Non-pigmented ciliary epithelial cell (primary cell): ENCODE measurements at regions not wholly inside any gene's neighbourhood (a gene's known extent, or its start where the extent isn't known, plus 50 kb on each side); places are given as distances from the start of the nearest gene placed in this dataset.
A peak's percentile ranks its signal among the peaks of the same experiment; 100 is the strongest.
"Not testable (repeated sequence)": the region's sequence is repeated elsewhere in the genome, so short reads cannot be mapped to it uniquely, and the experiment has no call there.

Experiments
- DNase-seq: peaks from one replicate; pipeline ENCODE4 v3.0.0-alpha.2; 2010; ENCODE audit warnings: low read depth

- DNase-seq: not testable (repeated sequence)
Measured at GRCh38 chr4:10388146-10388545, 69.1 kb downstream of the ZNF518B start.

- DNase-seq: no peak
Measured at GRCh38 chr4:10385994-10386394, 71.2 kb downstream of the ZNF518B start.

DNA sequence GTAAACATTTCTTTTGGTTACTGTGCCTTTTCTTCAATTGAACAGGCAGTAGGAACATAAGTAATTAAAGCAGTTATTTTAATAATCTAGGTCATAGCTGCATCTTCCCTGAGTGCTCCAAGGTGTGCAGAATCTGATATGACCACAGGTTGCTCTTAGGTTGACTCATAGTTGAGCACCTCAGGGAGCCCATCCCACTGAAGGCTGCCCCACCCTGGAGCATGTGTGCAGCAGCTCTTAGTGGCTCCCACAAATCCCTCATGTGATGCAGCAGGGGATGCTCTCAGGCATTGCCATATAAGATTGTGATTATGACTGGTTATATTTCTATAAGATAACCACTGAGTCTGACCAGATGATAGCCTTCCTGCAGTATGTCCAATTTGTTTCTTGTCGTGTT, 72.3 kb downstream of the ZNF518B start:
- DNase-seq: no peak

GRCh38 chr4:10383417-10383816, 73.8 kb downstream of the ZNF518B start:
- DNase-seq: no peak

DNA sequence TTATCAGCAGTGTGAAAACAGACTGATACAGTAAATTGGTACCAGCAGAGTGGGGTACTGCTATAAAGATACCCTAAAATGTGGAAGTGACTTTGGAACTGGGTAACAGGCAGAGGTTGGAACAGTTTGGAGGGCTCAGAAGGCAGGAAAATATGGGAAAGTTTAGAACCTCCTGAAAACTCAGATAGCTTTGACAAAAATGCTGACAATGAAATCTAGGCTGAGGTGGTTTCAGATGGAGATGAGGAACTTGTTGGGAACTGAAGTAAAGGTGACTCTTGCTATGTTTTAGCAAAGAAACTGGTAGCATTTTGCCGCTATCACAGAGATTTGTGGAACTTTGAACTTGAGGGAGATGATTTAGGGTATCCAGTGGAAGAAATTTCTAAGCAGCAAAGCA, 75.1 kb downstream of the ZNF518B start:
- not testable (repeated sequence) for DNase-seq

DNA sequence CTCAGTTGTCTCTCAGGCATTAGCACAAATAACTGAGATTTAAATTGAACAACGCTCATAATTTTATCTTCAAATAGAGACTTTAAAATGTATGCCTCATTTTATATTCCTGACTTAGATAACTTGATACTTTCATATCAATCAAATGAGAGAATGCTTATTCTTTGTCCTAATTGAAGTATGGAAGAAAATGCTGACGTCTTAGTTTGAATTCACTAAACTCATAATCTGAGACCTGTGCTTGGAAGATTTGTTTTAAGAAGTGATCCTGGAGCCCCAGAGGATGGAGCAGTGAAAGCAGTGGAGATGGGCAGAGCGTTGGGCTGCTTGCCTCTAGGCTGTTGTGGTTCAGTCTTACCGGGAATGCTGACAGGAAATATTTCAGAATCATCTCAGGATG, 76.1 kb downstream of the ZNF518B start:
- no peak for DNase-seq

GRCh38 chr4:10380735-10381134, 76.5 kb downstream of the ZNF518B start:
- DNase-seq: no peak

GRCh38 chr4:10371869-10372471, 85.3 kb downstream of the ZNF518B start:
- peak; percentile 10 for DNase-seq

- DNase-seq: no peak
Measured at GRCh38 chr4:10371121-10371520, 86.1 kb downstream of the ZNF518B start.

DNA sequence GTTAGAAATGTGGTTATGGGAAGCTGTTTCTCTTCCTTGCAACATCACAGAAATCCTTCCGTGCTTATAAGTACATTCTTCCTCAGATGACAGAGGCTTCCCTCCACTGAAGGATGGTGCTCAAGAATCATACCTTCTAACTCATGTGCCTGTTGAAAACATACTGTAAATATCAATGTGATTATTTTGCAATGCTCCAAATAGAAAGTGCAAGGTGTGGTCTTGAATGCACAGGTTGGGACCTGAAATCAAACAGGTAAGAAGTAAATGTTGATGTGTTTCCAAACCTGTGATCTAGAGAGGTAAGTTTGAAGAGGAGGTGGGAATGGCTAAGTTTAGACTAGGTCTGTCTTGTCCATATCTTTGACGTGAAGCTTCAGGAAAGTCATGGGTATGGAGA, 87.7 kb downstream of the ZNF518B start:
- DNase-seq: no peak

DNA sequence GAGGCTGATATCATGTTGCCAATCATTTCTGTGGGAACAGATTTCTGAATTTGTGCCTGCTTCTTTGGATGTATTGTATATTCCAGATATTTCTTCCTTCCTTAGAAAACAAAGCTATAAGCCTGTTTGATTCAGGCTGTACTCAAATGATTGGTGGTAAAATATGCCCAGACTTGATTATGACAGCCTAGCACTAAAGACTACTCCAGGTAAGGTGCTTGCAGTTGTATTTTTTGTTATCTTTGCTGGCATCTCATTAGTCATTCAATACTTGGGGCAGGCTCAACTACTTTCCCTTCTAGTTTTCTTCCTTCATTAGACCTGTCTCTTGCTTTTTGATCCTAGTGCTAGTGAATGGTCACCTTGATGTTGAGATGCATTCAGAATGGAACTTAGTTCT, 90.6 kb downstream of the ZNF518B start:
- DNase-seq: no peak

DNA sequence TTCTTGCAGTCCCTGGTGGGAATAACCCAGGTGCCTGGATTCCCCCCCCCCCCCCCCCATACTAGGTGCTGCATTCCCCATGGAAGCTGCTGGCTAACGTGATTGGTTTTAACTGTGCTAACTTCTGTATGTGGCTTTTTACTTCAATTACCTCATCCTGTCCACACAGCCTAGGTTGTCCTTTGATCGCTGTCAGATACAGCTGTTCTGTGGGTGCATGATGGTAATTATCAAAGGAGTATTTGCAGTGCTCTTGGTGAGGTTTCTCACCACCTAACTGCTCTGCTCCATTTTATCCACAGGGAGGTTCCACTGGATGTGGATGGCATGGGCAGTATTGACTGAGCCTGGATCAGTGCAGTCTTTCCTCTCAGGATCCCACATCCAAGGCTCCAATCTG, 93.0 kb downstream of the ZNF518B start:
- no peak for DNase-seq

DNA sequence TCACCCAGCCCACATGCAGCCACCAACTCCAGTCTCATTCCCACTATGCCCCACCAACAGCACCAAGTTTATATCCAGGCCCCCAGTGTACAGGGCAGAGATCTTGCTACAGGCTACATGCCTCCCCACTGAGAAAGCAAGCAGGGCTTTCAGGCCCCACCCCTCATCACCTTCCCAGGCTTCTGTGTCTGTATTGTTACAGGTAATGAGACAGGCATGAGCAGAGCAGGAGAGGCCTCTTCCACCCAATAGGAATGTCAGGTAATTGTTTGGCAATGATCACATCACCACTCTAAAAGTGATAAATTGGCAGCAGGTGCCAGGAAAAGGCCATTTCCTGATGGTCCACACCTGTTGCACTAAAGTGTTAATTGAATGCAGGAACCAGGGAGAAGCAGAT, 102.5 kb downstream of the ZNF518B start:
- no peak for DNase-seq

- DNase-seq: no peak
Measured at GRCh38 chr4:10354225-10354624, 103.0 kb downstream of the ZNF518B start.

- DNase-seq: no peak
Measured at GRCh38 chr4:10353110-10353509, 104.1 kb downstream of the ZNF518B start.

DNA sequence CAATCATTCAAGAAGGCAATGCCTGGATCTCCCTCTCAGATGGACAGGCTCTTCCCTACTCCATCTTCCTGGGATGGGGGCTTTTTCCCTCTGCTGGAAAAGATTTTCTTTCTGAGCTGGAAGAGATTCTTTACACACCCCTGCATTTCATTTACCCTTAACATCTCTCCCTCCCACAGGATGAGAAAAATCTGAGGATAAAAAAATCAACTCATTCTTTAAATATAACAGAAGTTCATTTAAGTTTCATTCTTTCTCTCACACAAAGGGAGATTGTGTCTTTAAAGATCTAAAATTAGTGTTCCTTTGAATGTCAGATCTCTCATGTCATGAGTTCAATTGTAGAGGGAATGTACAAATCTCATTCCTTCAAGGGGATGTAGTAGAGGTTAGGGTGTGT, 109.0 kb downstream of the ZNF518B start:
- no peak for DNase-seq

GRCh38 chr4:10347815-10348214, 109.4 kb downstream of the ZNF518B start:
- no peak for DNase-seq

DNA sequence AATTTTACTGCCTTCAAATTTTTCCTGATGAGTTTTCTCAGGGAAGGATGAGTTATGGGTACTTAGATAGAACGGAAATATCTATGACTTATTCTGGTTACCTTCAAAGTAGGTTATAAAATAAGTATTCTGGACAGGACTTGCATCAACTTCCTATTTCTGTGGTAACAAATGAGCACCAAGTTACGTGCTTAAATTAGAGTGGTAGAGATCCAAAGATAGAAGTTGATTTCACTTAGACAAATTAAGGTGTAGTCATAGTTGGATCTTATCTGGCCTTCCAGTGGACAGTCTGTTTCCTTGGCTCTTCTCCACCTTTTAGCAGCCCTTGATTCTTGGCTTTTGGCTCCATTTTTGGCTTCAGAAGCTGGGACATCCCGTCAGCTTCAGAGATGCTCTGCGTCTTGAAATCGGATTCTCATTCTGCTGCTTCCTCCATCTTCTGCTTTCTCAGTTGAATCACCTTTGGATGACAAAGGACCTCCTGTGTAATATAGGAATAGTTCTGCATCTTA, 109.9 kb downstream of the ZNF518B start:
- DNase-seq: no peak

GRCh38 chr4:10346023-10346422, 111.2 kb downstream of the ZNF518B start:
- no peak for DNase-seq

DNA sequence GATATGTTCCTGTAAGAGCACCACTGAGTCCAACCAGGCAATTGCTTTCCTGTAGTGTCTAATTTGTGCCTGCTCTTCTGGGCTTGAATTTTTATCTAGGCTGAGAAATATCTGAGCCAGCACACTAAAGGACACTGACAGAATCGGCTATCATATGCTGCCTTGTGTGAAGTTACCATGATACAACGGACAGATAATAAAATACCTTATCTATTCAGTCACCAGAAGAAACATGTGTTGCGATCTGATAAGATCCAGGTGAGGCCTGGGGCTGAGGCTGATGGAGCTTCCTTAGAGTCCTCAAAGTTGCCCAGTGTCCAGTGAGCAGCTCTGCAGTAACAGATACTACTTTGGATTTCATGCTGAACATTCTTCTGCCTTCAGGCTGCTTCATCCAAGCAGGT, 111.8 kb downstream of the ZNF518B start:
- DNase-seq: no peak

DNA sequence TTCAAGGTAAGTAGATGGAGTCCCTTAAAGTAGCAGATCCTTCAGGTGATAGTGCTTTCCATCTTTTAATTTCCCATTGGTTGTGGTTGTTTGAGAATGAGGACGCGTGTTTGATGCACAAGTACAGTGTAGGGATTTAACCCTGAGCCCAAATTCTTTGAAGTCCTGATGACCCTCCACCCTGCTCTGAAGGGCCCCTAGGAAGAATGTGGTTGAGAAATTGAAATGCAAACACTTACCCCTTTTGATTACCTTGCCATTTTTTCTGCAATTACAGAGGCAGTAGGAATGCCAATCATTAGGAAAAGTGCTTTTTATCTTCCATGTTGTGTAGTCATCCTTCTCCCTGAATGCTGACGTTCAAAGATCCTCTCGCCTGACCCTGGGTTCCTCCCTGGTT, 112.4 kb downstream of the ZNF518B start:
- no peak for DNase-seq

DNA sequence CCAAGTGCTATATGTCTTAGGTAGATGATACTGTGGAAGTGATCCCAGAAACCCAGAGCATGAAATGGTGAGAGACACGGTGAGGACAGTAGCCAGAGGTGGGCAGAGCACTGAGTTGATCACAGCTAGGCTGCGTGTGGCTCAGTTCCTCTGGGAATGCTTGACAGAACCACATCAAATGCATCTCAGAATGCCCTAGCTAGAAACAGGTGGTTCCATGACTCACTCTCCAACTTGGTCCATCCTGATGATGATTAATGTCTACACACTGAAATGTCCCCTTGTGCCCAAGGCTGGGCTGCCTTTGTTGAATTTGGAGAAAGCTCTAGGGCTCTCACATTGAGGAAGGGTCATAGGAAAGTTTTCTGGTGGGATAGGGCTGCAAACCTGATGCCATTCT, 113.6 kb downstream of the ZNF518B start:
- no peak for DNase-seq

DNA sequence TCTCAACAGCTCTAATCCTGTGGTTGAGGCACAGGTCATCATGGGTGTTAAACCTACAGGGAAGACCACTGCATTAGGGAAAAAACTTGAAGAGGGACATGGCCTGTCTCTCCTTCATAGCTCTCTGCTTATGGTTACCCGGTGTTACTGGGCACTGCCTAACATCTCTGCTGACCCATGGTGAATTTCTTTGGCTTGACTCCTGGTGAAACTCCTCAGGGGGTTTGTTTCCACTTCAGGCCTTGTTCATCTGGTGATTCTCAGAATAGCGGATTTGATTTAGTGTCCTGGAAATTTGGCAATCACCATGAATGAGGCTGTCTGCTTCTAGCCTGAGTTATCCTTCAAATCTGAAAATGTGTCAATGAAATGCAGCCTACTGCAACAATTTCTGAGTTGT, 114.4 kb downstream of the ZNF518B start:
- DNase-seq: no peak

DNA sequence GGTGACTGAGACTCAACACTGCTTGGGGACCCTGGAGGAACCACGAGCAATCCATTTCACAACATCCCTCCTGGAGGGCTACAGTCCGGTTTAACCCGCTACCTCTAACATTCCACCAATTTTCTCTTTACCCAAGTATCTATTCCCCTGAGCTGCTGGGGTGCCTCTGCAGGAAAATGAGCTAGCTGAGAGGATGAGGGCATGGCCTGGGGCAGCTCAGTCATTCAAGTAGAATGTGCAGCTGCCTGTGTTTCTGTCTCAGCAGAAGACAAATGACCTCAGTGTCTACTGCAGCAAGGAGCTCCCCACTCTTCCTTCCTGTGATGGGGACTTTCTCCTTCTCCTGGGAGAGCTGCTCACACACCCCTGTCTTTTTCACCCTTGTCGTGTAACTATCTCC, 120.8 kb downstream of the ZNF518B start:
- DNase-seq: no peak

- DNase-seq: no peak
Measured at GRCh38 chr4:10335050-10335449, 122.2 kb downstream of the ZNF518B start.
